ENCODE measurements at regions not wholly inside any gene's neighbourhood (a gene's known extent, or its start where the extent isn't known, plus 50 kb on each side); places are given as distances from the start of the nearest gene placed in this dataset.

- no peak for TF ChIP-seq POLR2A (IDR thresholded peaks at IDR 0.05)
- TF ChIP-seq, protein P1, sequence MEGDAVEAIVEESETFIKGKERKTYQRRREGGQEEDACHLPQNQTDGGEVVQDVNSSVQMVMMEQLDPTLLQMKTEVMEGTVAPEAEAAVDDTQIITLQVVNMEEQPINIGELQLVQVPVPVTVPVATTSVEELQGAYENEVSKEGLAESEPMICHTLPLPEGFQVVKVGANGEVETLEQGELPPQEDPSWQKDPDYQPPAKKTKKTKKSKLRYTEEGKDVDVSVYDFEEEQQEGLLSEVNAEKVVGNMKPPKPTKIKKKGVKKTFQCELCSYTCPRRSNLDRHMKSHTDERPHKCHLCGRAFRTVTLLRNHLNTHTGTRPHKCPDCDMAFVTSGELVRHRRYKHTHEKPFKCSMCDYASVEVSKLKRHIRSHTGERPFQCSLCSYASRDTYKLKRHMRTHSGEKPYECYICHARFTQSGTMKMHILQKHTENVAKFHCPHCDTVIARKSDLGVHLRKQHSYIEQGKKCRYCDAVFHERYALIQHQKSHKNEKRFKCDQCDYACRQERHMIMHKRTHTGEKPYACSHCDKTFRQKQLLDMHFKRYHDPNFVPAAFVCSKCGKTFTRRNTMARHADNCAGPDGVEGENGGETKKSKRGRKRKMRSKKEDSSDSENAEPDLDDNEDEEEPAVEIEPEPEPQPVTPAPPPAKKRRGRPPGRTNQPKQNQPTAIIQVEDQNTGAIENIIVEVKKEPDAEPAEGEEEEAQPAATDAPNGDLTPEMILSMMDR (IDR thresholded peaks at IDR 0.05): no peak
- no peak for TF ChIP-seq POLR2AphosphoS5 (IDR thresholded peaks at IDR 0.05; ENCODE audit: insufficient read depth in 1 of 2, low read depth in 1 of 2)
Observed at GRCh38 chrX:46234775-46235174, 310.4 kb downstream of the ZNF674 start.
